Esophagus squamous epithelium (tissue), 5 donors: ENCODE measurements at regions not wholly inside any gene's neighbourhood (a gene's known extent, or its start where the extent isn't known, plus 50 kb on each side); places are given as distances from the start of the nearest gene placed in this dataset.

Experiments used
- DNase-seq: peaks from one replicate; lab custom pipeline; 2025; lab: John Stamatoyannopoulos, UW
- H3K27ac ChIP-seq, 4 donors: fragments of 200-600 bp; sonication (generic); one replicate each; pipeline ENCODE4 v1.5.1; 2016 to 2019; ENCODE audit warnings: mild to moderate bottlenecking in 1 of 4
- H3K27me3 ChIP-seq, 4 donors: fragments of 200-600 bp; sonication (generic); 1 replicate in 3 of 4; 2 replicates in 1 of 4; pipeline versions ENCODE4 v1.5.1 to v1.6.0; 2017 to 2021; ENCODE audit warnings: antibody characterized with exemption in 1 of 4
- H3K36me3 ChIP-seq, 3 donors: fragments of 200-600 bp; sonication (generic); one replicate each; pipeline ENCODE4 v1.5.1; 2016 to 2019
- H3K4me1 ChIP-seq, 3 donors: fragments of 200-600 bp; sonication (generic); one replicate each; pipeline ENCODE4 v1.5.1; 2017 to 2019
- H3K4me3 ChIP-seq, 4 donors: fragments of 200-600 bp; sonication (generic); 1 replicate in 3 of 4; 2 replicates in 1 of 4; pipeline ENCODE4 v1.5.1; 2016 to 2019; ENCODE audit warnings: mild to moderate bottlenecking in 2 of 4, moderate library complexity in 1 of 4
- H3K9me3 ChIP-seq, 3 donors: fragments of 200-600 bp; sonication (generic); one replicate each; pipeline ENCODE4 v1.5.1; 2016 to 2019
- POLR2A ChIP-seq, 4 donors: fragments of 450-650 bp; IDR thresholded peaks; one replicate each; pipeline ENCODE4 v1.6.1; 2017; ENCODE audit warnings: antibody characterized with exemption in 4 of 4, mild to moderate bottlenecking in 4 of 4, moderate library complexity in 3 of 4
- whole genome bisulfite sequencing, 2 donors: methylation state at CpG; one replicate each; pipeline ENCODE4 v1.1.5; 2018; 5-methylcytosine and 5-hydroxymethylcytosine counted together
- intact Hi-C: fragments of 100-400 bp; cut with DNase I; formaldehyde crosslinking; loops from one replicate; pipeline ENCODE4 v1.15.0; 2022
- TF ChIP-seq, protein P1 (sequence below), 6 experiments: fragments of 450-650 bp in 4 of 6; fragments of 200-600 bp in 2 of 6; sonication (generic) in 2 of 6; IDR thresholded peaks; one replicate each; pipeline ENCODE4 v1.5.1; 2016 to 2019; ENCODE audit warnings: antibody characterized with exemption in 6 of 6, mild to moderate bottlenecking in 4 of 6, moderate library complexity in 4 of 6
- donor health status: DM: yes; HTN: yes; CAD: no.

DNA sequence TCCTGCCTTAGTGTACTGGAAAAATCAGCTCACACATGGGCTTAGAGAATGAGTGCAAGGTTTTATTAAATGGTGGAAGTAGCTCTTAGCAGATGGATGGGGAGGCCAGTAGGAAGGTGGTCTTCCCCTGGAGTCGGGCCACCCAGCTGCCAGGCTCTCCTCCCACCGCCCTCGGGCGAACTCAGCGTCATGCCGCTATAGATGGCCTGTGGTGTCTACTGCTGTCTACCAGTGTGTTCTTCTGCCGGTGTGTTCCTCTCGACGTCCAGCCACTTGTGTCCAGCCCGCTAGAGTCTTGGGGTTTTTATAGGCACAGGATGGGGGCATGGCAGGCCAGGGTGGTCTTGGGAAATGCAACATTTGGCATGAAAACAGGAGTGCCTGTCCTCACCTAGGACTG, 198.7 kb upstream of the NDST3 start:
- no peaks in the 10 kb centered on the region for H3K36me3 ChIP-seq
- DNase-seq: no peak
- no peak overlapping the region for H3K27ac ChIP-seq
- H3K4me3 ChIP-seq: no peak overlapping the region
- TF ChIP-seq, protein P1, sequence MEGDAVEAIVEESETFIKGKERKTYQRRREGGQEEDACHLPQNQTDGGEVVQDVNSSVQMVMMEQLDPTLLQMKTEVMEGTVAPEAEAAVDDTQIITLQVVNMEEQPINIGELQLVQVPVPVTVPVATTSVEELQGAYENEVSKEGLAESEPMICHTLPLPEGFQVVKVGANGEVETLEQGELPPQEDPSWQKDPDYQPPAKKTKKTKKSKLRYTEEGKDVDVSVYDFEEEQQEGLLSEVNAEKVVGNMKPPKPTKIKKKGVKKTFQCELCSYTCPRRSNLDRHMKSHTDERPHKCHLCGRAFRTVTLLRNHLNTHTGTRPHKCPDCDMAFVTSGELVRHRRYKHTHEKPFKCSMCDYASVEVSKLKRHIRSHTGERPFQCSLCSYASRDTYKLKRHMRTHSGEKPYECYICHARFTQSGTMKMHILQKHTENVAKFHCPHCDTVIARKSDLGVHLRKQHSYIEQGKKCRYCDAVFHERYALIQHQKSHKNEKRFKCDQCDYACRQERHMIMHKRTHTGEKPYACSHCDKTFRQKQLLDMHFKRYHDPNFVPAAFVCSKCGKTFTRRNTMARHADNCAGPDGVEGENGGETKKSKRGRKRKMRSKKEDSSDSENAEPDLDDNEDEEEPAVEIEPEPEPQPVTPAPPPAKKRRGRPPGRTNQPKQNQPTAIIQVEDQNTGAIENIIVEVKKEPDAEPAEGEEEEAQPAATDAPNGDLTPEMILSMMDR (IDR thresholded peaks at IDR 0.05): no peak
- no peak for TF ChIP-seq POLR2A (IDR thresholded peaks at IDR 0.05)
- intact Hi-C loops: no loop called here
- no peaks in the 10 kb centered on the region for H3K9me3 ChIP-seq
- no peaks in the 10 kb centered on the region for H3K27me3 ChIP-seq
- WGBS, 2 donors: 96% methylated on average over 9 to 10 of the region's 10 CpGs
- H3K4me1 ChIP-seq: no peaks in the 10 kb centered on the region

DNA sequence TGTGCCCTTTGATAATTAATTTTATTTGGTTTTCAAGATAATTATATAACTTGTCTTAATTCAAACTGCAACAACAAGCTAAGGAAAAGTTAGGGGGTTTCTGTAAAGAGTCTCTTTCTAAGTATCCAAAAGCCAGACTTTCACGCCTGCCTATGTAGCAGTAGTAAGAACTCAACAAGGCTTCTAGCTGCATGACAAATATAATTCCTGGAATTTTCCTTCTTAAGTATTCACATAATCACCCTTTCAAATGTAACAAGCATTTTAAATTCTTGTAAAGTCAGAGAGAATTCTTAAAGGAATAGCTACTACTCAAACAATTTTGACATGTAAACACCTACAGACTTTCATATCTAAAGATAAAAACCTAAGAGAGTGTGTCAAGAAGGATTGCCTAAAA, 189.7 kb upstream of the NDST3 start:
- Histone ChIP-seq H3K9me3 (peaks cover 0 to under 1% (median 0%) of the 10 kb centered on the region in 3 donors), H3K4me1 (no peaks in the 10 kb centered on the region), H3K27me3 (no peaks in the 10 kb centered on the region), H3K4me3 (no peak overlapping the region), H3K36me3 (no peaks in the 10 kb centered on the region), H3K27ac (no peak overlapping the region)
- TF ChIP-seq, protein P1 (IDR thresholded peaks at IDR 0.05): no peak
- no peak for TF ChIP-seq POLR2A (IDR thresholded peaks at IDR 0.05)
- WGBS, 2 donors: 63% methylated on average over 1 of the region's 1 CpG
- no peak for DNase-seq
- intact Hi-C loops: no loop called here

DNA sequence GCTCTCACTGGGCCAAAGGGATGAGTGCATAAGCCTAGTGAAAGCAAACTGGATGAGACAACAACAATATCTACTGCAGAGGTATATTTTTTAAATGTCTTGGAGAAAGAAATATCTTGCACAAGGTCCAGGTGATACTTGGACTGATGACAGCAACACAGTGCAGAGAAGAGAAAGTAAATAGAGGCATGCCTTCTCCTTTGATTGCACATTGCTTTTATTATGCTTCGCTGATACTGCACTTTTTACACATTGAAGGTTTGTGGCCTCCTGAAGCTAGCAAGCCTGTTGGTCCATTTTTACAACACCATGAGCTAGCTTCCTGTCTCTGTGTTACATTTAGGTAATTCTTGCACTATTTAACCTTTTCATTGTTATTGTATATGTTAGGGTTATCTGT, 189.0 kb upstream of the NDST3 start:
- peaks cover 0 to 7% (median 0%) of the 10 kb centered on the region in 3 donors for H3K9me3 ChIP-seq
- DNase-seq: no peak
- H3K27me3 ChIP-seq: no peaks in the 10 kb centered on the region
- TF ChIP-seq, protein P1 (IDR thresholded peaks at IDR 0.05): no peak
- TF ChIP-seq POLR2A (IDR thresholded peaks at IDR 0.05): no peak
- no peak overlapping the region for H3K4me3 ChIP-seq
- H3K27ac ChIP-seq: no peak overlapping the region
- WGBS, 2 donors: 66 to 80% methylated on average over 1 of the region's 1 CpG
- intact Hi-C loops: no loop called here
- H3K4me1 ChIP-seq: no peaks in the 10 kb centered on the region
- H3K36me3 ChIP-seq: no peaks in the 10 kb centered on the region

DNA sequence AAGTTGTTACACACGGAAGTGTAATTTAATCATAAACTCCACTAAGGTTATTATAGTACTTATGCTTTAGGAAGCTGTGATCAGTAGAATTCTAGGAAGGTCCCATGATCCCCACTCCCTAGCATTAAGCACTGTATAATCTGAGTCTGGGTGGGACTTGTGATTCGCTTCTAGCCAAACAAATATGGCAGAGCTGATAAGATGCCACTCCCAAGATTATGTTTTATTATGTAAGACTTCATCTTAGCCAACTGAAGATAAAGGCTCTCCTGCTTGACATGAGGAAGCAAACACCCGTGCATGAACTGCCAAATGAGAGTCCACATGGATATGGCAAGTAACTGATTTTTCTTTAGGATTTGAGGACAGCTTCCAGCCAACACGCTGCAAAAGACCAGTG, 186.4 kb upstream of the NDST3 start:
- H3K4me1 ChIP-seq: no peaks in the 10 kb centered on the region
- intact Hi-C loops: no loop called here
- no peak overlapping the region for H3K4me3 ChIP-seq
- no peak overlapping the region for H3K27ac ChIP-seq
- no peak for DNase-seq
- WGBS, 2 donors: 58 to 72% methylated on average over 4 of the region's 4 CpGs
- peaks cover 0 to 9% (median 0%) of the 10 kb centered on the region in 3 donors for H3K9me3 ChIP-seq
- H3K36me3 ChIP-seq: no peaks in the 10 kb centered on the region
- no peaks in the 10 kb centered on the region for H3K27me3 ChIP-seq
- TF ChIP-seq, protein P1 (IDR thresholded peaks at IDR 0.05): no peak
- TF ChIP-seq POLR2A (IDR thresholded peaks at IDR 0.05): no peak

DNA sequence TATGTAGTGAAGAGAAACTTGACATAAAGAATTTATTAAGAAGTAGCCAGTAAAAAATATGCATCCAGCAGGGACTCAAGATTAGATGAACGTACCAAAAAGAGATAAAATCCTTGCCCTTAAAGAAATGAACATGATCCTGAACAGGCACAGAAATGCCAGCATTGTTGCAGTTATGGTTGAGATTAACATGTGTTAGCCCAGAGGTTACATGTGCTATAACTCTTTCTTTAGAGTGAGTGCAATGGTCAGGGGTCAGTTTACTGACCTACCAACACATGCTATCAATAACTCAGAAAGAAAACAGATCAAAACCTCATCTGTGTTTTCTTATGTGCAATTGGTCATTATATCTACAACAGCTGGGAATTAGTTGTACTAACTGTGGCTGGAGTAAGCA, 166.1 kb upstream of the NDST3 start:
- intact Hi-C loops: no loop called here
- 31% methylated on average over 1 of the region's 1 CpG for WGBS, 2 donors
- Histone ChIP-seq H3K27ac (no peak overlapping the region), H3K27me3 (no peaks in the 10 kb centered on the region), H3K4me1 (no peaks in the 10 kb centered on the region), H3K36me3 (no peaks in the 10 kb centered on the region), H3K9me3 (no peaks in the 10 kb centered on the region), H3K4me3 (no peak overlapping the region)
- DNase-seq: no peak
- TF ChIP-seq, protein P1 (IDR thresholded peaks at IDR 0.05): no peak
- TF ChIP-seq POLR2A (IDR thresholded peaks at IDR 0.05): no peak
